Suprapubic skin (tissue), 3 donors: ENCODE measurements at regions not wholly inside any gene's neighbourhood (a gene's known extent, or its start where the extent isn't known, plus 50 kb on each side); places are given as distances from the start of the nearest gene placed in this dataset.

Source experiments
- EP300 ChIP-seq: sonication (generic); formaldehyde crosslinking; IDR thresholded peaks from one replicate; pipeline ENCODE4 v1.6.1; 2017; ENCODE audit warnings: antibody characterized with exemption
- TF ChIP-seq, protein P1 (sequence below), 2 donors: fragments of 200-600 bp in 1 of 2; fragments of 450-650 bp in 1 of 2; sonication (generic) in 1 of 2; IDR thresholded peaks; one replicate each; pipeline ENCODE4 v1.5.1; 2016 to 2019; ENCODE audit warnings: antibody characterized with exemption in 2 of 2, mild to moderate bottlenecking in 1 of 2, moderate library complexity in 1 of 2

DNA sequence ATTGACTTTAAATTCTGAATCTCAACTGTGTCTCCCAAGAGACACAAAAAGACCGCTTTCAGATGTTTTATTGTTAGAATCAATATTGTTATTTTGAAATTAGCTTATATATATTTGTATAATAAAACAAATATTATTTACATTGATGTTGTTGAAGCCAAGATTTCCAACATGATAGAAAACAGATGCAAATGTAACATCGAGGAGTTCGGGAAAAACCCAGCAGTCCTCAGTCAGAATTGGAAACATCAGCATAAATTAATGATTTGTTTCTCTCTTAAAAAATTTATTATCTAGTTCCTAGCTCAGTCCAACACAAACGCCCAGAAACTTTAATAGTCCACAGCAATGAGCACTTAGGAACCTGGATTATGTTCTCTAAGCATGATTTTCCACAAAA is 1330.4 kb downstream of the TBC1D22A start:
- TF ChIP-seq, protein P1, sequence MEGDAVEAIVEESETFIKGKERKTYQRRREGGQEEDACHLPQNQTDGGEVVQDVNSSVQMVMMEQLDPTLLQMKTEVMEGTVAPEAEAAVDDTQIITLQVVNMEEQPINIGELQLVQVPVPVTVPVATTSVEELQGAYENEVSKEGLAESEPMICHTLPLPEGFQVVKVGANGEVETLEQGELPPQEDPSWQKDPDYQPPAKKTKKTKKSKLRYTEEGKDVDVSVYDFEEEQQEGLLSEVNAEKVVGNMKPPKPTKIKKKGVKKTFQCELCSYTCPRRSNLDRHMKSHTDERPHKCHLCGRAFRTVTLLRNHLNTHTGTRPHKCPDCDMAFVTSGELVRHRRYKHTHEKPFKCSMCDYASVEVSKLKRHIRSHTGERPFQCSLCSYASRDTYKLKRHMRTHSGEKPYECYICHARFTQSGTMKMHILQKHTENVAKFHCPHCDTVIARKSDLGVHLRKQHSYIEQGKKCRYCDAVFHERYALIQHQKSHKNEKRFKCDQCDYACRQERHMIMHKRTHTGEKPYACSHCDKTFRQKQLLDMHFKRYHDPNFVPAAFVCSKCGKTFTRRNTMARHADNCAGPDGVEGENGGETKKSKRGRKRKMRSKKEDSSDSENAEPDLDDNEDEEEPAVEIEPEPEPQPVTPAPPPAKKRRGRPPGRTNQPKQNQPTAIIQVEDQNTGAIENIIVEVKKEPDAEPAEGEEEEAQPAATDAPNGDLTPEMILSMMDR (IDR thresholded peaks at IDR 0.05): no peak
- no peak for TF ChIP-seq EP300
